Lung (tissue), 11 donors: ENCODE measurements at regions not wholly inside any gene's neighbourhood (a gene's known extent, or its start where the extent isn't known, plus 50 kb on each side); places are given as distances from the start of the nearest gene placed in this dataset.

Source experiments
- ATAC-seq: fragments of 200-7000 bp; cut with Tn5 transposase; one replicate; pipeline ENCODE4 v1.9.1; 2020; ENCODE audit warnings: moderate number of reproducible peaks; ENCODE audit not compliant: insufficient read depth, low FRiP score
- DNase-seq, 3 donors: peaks; one replicate each; pipeline ENCODE4 v3.0.0-alpha.2; 2013 to 2017
- H3K27ac ChIP-seq, 2 donors: one replicate each; pipeline ENCODE4 v1.5.1; 2013; ENCODE audit warnings: mild to moderate bottlenecking in 2 of 2, moderate library complexity in 2 of 2, control low read depth in 1 of 2, inconsistent platforms in 1 of 2, low read depth in 1 of 2, low read length in 1 of 2
- H3K27me3 ChIP-seq, 3 donors: one replicate each; pipeline ENCODE4 v1.5.1; 2013; ENCODE audit warnings: low read length in 2 of 3; ENCODE audit not compliant: control insufficient read depth in 3 of 3, insufficient read depth in 3 of 3
- H3K36me3 ChIP-seq, 4 donors: one replicate each; pipeline ENCODE4 v1.5.1; 2013; ENCODE audit warnings: low read length in 4 of 4, mild to moderate bottlenecking in 1 of 4, moderate library complexity in 1 of 4; ENCODE audit not compliant: control insufficient read depth in 4 of 4, insufficient read depth in 4 of 4
- H3K4me1 ChIP-seq, 5 donors: one replicate each; pipeline ENCODE4 v1.5.1; 2013; ENCODE audit warnings: low read length in 5 of 5, mild to moderate bottlenecking in 2 of 5, moderate library complexity in 1 of 5; ENCODE audit not compliant: control insufficient read depth in 5 of 5, insufficient read depth in 5 of 5
- H3K4me3 ChIP-seq: one replicate; pipeline ENCODE4 v1.5.1; 2013; ENCODE audit warnings: mild to moderate bottlenecking, control low read depth, moderate library complexity
- H3K9ac ChIP-seq, 2 donors: one replicate each; pipeline ENCODE4 v1.5.1; 2013; ENCODE audit warnings: low read length in 2 of 2, control low read depth in 1 of 2; ENCODE audit not compliant: insufficient read depth in 1 of 2
- H3K9me3 ChIP-seq, 4 donors: one replicate each; pipeline ENCODE4 v1.5.1; 2013; ENCODE audit warnings: low read length in 3 of 4, mild to moderate bottlenecking in 1 of 4, moderate library complexity in 1 of 4; ENCODE audit not compliant: control insufficient read depth in 4 of 4, insufficient read depth in 3 of 4
- CTCF ChIP-seq: IDR thresholded peaks from 2 replicates; pipeline ENCODE4 v1.5.1; 2012; ENCODE audit warnings: mild to moderate bottlenecking; ENCODE audit errors: control extremely low read depth, extremely low read depth
- WGBS, 2 donors: extraction: QIAGEN DNeasy Blood & Tissue Kit; methylation state at CpG; one replicate each; pipeline ENCODE4 v1.1.7; 2013; 5-methylcytosine and 5-hydroxymethylcytosine counted together
- donor health status: control.
- donor health status: control.
- donor health status: Bipolar disorder and iron deficiency.
- donor health status: healthy.
- donor health status: DM: yes; HTN: yes; CAD: no.

- no peaks in the 10 kb centered on the region for H3K36me3 ChIP-seq
Measured at GRCh38 chr6:166691746-166692145, 64.7 kb upstream of the RPS6KA2 start.

GRCh38 chr6:166691199-166691598, 64.1 kb upstream of the RPS6KA2 start:
- Histone ChIP-seq H3K27ac (peak overlapping the region; percentile 32 to 50), H3K4me1 (peaks cover 0 to 5% (median 3%) of the 10 kb centered on the region in 5 donors), H3K4me3 (no peak overlapping the region), H3K27me3 (peaks cover 0 to 3% (median 0%) of the 10 kb centered on the region in 3 donors), H3K9ac (no peak overlapping the region), H3K9me3 (no peaks in the 10 kb centered on the region), H3K36me3 (no peaks in the 10 kb centered on the region)
- TF ChIP-seq CTCF: no peak
- WGBS, 2 donors: 42 to 68% methylated on average over 10 of the region's 10 CpGs
- ATAC-seq (peak; percentile 80), DNase-seq (no peak)

More at GRCh38 chr6:166691746-166692145, 64.7 kb upstream of the RPS6KA2 start:
- DNase-seq (no peak), ATAC-seq (no peak)
- TF ChIP-seq CTCF: no peak
- Histone ChIP-seq H3K9me3 (no peaks in the 10 kb centered on the region), H3K4me3 (no peak overlapping the region), H3K9ac (no peak overlapping the region), H3K27me3 (peaks cover 0 to 3% (median 0%) of the 10 kb centered on the region in 3 donors), H3K4me1 (peaks cover 0 to 5% (median 3%) of the 10 kb centered on the region in 5 donors), H3K27ac (peak overlapping the region in 1 of 2 donors; percentile 50)
- 30 to 42% methylated on average over 7 of the region's 7 CpGs for WGBS, 2 donors

GRCh38 chr6:166689687-166690086, 62.6 kb upstream of the RPS6KA2 start:
- Histone ChIP-seq H3K27ac (no peak overlapping the region), H3K27me3 (no peaks in the 10 kb centered on the region), H3K9ac (no peak overlapping the region), H3K4me3 (no peak overlapping the region), H3K4me1 (peaks cover 0 to 5% (median 3%) of the 10 kb centered on the region in 5 donors), H3K9me3 (no peaks in the 10 kb centered on the region), H3K36me3 (no peaks in the 10 kb centered on the region)
- ATAC-seq: no peak
- DNase-seq: no peak
- WGBS, 2 donors: 93 to 97% methylated on average over 8 of the region's 8 CpGs
- TF ChIP-seq CTCF: no peak

GRCh38 chr6:166688901-166689300, 61.9 kb upstream of the RPS6KA2 start:
- Histone ChIP-seq H3K9ac (no peak overlapping the region), H3K36me3 (no peaks in the 10 kb centered on the region), H3K4me1 (peaks cover 0 to 5% (median 3%) of the 10 kb centered on the region in 5 donors), H3K4me3 (no peak overlapping the region), H3K9me3 (no peaks in the 10 kb centered on the region), H3K27ac (no peak overlapping the region), H3K27me3 (no peaks in the 10 kb centered on the region)
- DNase-seq (no peak), ATAC-seq (no peak)
- 95 to 96% methylated on average over 9 of the region's 9 CpGs for WGBS, 2 donors
- no peak for TF ChIP-seq CTCF
